Endothelial cell of umbilical vein (primary cell): ENCODE measurements at regions not wholly inside any gene's neighbourhood (a gene's known extent, or its start where the extent isn't known, plus 50 kb on each side); places are given as distances from the start of the nearest gene placed in this dataset.

ENCODE experiments used
- BruUV-seq: library from RNA; stranded (reverse); fragments of 400-500 nt; replicated peaks from 2 replicates; lab custom pipeline; 2021; lab: Mats Ljungman, UMichigan
- CTCF ChIA-PET: fragments of 300-600, 350-600 bp; sonication (Branson Sonifier 250); formaldehyde crosslinking; loops from one replicate; lab custom pipeline; 2021; ENCODE audit warnings: antibody characterized with exemption, inconsistent platforms; lab: Charles Lee
- POLR2A ChIA-PET: fragments of 300-600, 350-600 bp; sonication (Branson Sonifier 250); formaldehyde crosslinking; loops from one replicate; lab custom pipeline; 2021; ENCODE audit warnings: antibody characterized with exemption, inconsistent platforms; lab: Charles Lee
- DNase-seq: peaks from one replicate; pipeline ENCODE4 v3.0.0-alpha.2; 2011; ENCODE audit warnings: low read depth, low spot score
- FAIRE-seq: peaks from 2 replicates; lab custom pipeline; 2011; peaks lifted over from hg19 to GRCh38; lab: Jason Lieb, UNC
- H2AFZ ChIP-seq: 2 replicates; pipeline ENCODE4 v1.6.0; 2012; ENCODE audit warnings: low read depth, low read length, control low read depth, inconsistent platforms
- H3K27ac ChIP-seq: 2 replicates; pipeline ENCODE4 v1.5.1; 2011; ENCODE audit warnings: low read depth, mild to moderate bottlenecking, control low read depth, low read length, moderate library complexity; ENCODE audit not compliant: insufficient read depth
- H3K27me3 ChIP-seq, 2 experiments: 2 replicates each; pipeline versions ENCODE4 v1.6.0 to v1.6.1; 2011; ENCODE audit warnings: low read length in 2 of 2, mixed read lengths in 1 of 2; ENCODE audit not compliant: control insufficient read depth in 2 of 2, insufficient read depth in 2 of 2
- H3K36me3 ChIP-seq, 2 experiments: 2 replicates in 1 of 2; 3 replicates in 1 of 2; pipeline ENCODE4 v1.5.1; 2011; ENCODE audit warnings: low read length in 2 of 2, mild to moderate bottlenecking in 1 of 2, moderate library complexity in 1 of 2; ENCODE audit not compliant: control insufficient read depth in 2 of 2, insufficient read depth in 2 of 2; ENCODE audit errors: extremely low read depth in 1 of 2
- H3K4me1 ChIP-seq: 3 replicates; pipeline ENCODE4 v1.5.1; 2011; ENCODE audit warnings: mild to moderate bottlenecking, low read length; ENCODE audit not compliant: control insufficient read depth, insufficient read depth; ENCODE audit errors: extremely low read depth
- H3K4me2 ChIP-seq: 2 replicates; pipeline ENCODE4 v1.6.1; 2011; ENCODE audit warnings: low read length, control low read depth, mixed read lengths; ENCODE audit not compliant: insufficient read depth
- H3K4me3 ChIP-seq, 3 experiments: fragments of 200-600 bp in 1 of 3; sonication (generic), shearing (Covaris generic) in 1 of 3; replicated peaks in 1 of 3; 2 replicates each; pipeline ENCODE4 v1.5.1; 2011 to 2016; ENCODE audit warnings: control low read depth in 3 of 3, low read length in 3 of 3, mild to moderate bottlenecking in 2 of 3, inconsistent platforms in 1 of 3, low read depth in 1 of 3, moderate library complexity in 1 of 3; ENCODE audit not compliant: insufficient read depth in 1 of 3
- H3K79me2 ChIP-seq: 2 replicates; pipeline ENCODE4 v1.6.0; 2012; ENCODE audit warnings: low read length, inconsistent platforms; ENCODE audit not compliant: control insufficient read depth, insufficient read depth
- H3K9ac ChIP-seq: replicated peaks from 2 replicates; pipeline ENCODE3; 2011; ENCODE audit warnings: low read length, control low read depth; ENCODE audit not compliant: insufficient read depth; ENCODE audit errors: extremely low read depth
- H3K9me1 ChIP-seq: replicated peaks from 3 replicates; pipeline ENCODE4 v1.6.0; 2011; ENCODE audit warnings: mild to moderate bottlenecking, low read length; ENCODE audit not compliant: control insufficient read depth, insufficient read depth; ENCODE audit errors: extremely low read depth
- H3K9me3 ChIP-seq: replicated peaks from 2 replicates; pipeline ENCODE4 v1.5.1; 2012; ENCODE audit warnings: low read length, inconsistent platforms; ENCODE audit not compliant: control insufficient read depth, insufficient read depth
- H4K20me1 ChIP-seq: replicated peaks from 2 replicates; pipeline ENCODE3; 2011; ENCODE audit warnings: mild to moderate bottlenecking, low read length; ENCODE audit not compliant: control insufficient read depth, insufficient read depth; ENCODE audit errors: extremely low read depth
- CTCF ChIP-seq, 2 donors: IDR thresholded peaks; 1 replicate in 1 of 2; 2 replicates in 1 of 2; pipeline ENCODE4 v1.5.1; 2011; ENCODE audit warnings: low read length in 2 of 2, mild to moderate bottlenecking in 2 of 2, moderate library complexity in 2 of 2, control low read depth in 1 of 2, inconsistent platforms in 1 of 2, low read depth in 1 of 2; ENCODE audit not compliant: insufficient read depth in 1 of 2; ENCODE audit errors: extremely low read depth in 1 of 2
- EZH2 ChIP-seq: IDR thresholded peaks from 2 replicates; pipeline ENCODE4 v1.6.1; 2012; ENCODE audit warnings: borderline replicate concordance, low read depth, mild to moderate bottlenecking, moderate library complexity, low read length, inconsistent platforms; ENCODE audit not compliant: severe bottlenecking
- FOS ChIP-seq: IDR thresholded peaks from 2 replicates; pipeline ENCODE4 v1.6.1; 2011; ENCODE audit warnings: mild to moderate bottlenecking, low read length, moderate library complexity, borderline replicate concordance; ENCODE audit not compliant: insufficient read depth
- GATA2 ChIP-seq: IDR thresholded peaks from 2 replicates; pipeline ENCODE4 v1.7.0; 2011; ENCODE audit warnings: low read depth, mild to moderate bottlenecking, moderate library complexity, mixed read lengths, low read length; ENCODE audit not compliant: insufficient read length, insufficient read depth
- JUN ChIP-seq: IDR thresholded peaks from 2 replicates; pipeline ENCODE4 v1.6.1; 2011; ENCODE audit warnings: borderline replicate concordance, low read depth; ENCODE audit not compliant: insufficient read length, insufficient read depth
- MAX ChIP-seq: IDR thresholded peaks from 2 replicates; pipeline ENCODE4 v1.6.1; 2011; ENCODE audit not compliant: insufficient read depth, insufficient read length
- MYC ChIP-seq: IDR thresholded peaks from one replicate; pipeline ENCODE4 v1.6.1; 2011; ENCODE audit warnings: mild to moderate bottlenecking, low read depth, low read length
- POLR2A ChIP-seq: IDR thresholded peaks from 2 replicates; pipeline ENCODE4 v1.6.1; 2012; ENCODE audit warnings: low read depth, mild to moderate bottlenecking, control low read depth, low read length
- POLR2AphosphoS5 ChIP-seq: IDR thresholded peaks from 2 replicates; pipeline ENCODE4 v1.6.1; 2012; ENCODE audit warnings: low read depth, mild to moderate bottlenecking, control low read depth, low read length, moderate library complexity; ENCODE audit not compliant: insufficient read depth
- dilution Hi-C: fragments of 300-500 bp; cut with MboI; formaldehyde crosslinking; loops from one replicate; pipeline ENCODE4 v1.15.0; 2019; ENCODE audit warnings: low sequenced_read_pairs; ENCODE audit not compliant: extremely low pct_ligation_motif_present
- intact Hi-C: fragments of 100-400 bp; cut with micrococcal nuclease; formaldehyde crosslinking; loops from one replicate; pipeline ENCODE4 v1.10.0; 2022

GRCh38 chr13:67803118-67803517 is 573.0 kb upstream of the PCDH9 start:
- H3K4me3 ChIP-seq = no peak overlapping the region
- H3K79me2 ChIP-seq = no peaks in the 10 kb centered on the region
- H2AFZ ChIP-seq = no peak overlapping the region
- FAIRE-seq = no peak
- H3K36me3 ChIP-seq = no peaks in the 10 kb centered on the region
- H3K9me1 ChIP-seq = no peaks in the 10 kb centered on the region
- H3K4me1 ChIP-seq = no peaks in the 10 kb centered on the region
- POLR2A ChIA-PET = no interaction called here
- no peak for TF ChIP-seq POLR2A
- no peak for TF ChIP-seq EZH2
- TF ChIP-seq POLR2AphosphoS5 = no peak
- no peak for TF ChIP-seq GATA2
- TF ChIP-seq CTCF (IDR thresholded peaks at IDR 0.05; ENCODE audit: extremely low read depth in 1 of 2, insufficient read depth in 1 of 2, low read depth in 1 of 2, low read length in 2 of 2) = no peak
- no peak for TF ChIP-seq FOS
- no peak for TF ChIP-seq MYC
- no peak for TF ChIP-seq JUN
- no peak for TF ChIP-seq MAX
- H3K9ac ChIP-seq = no peak overlapping the region
- no peaks in the 10 kb centered on the region for H3K27me3 ChIP-seq
- H3K27ac ChIP-seq = no peak overlapping the region
- no peaks in the 10 kb centered on the region for H3K9me3 ChIP-seq
- intact Hi-C loops = no loop called here
- no peak for DNase-seq
- no peak overlapping the region for H3K4me2 ChIP-seq
- BruUV-seq = no TSS peak
- no peaks in the 10 kb centered on the region for H4K20me1 ChIP-seq
- CTCF ChIA-PET = no interaction called here
- dilution Hi-C loops = no loop called here
